ENCODE measurements at regions not wholly inside any gene's neighbourhood (a gene's known extent, or its start where the extent isn't known, plus 50 kb on each side); places are given as distances from the start of the nearest gene placed in this dataset.
A peak's percentile ranks its signal among the peaks of the same experiment; 100 is the strongest.

DNA sequence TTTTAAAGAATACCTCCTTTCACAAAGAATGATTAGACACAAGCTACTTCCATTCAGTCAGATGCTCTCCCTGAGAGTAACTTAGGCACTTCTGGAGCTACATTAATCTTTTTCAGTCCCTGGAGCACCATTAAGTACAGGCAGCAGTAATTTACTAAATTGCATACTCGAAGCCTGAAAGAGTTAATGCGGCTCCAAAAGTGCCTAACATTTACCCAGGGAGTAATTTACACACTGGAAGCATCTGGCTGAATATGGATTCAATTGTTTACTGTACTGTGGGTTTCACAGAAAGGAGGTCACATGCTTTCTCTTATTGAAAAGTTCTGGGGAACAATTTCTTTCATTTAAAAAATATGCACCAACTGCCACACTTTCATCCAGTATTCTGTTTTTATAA is 260.8 kb upstream of the TENM3 start:
- no peak for DNase-seq (ENCODE audit: low read depth)

GRCh38 chr4:181982856-181983255 is 260.3 kb upstream of the TENM3 start:
- no peak for DNase-seq (ENCODE audit: low read depth)

GRCh38 chr4:181987392-181987791 is 255.8 kb upstream of the TENM3 start:
- DNase-seq (ENCODE audit: low read depth) = no peak

DNA sequence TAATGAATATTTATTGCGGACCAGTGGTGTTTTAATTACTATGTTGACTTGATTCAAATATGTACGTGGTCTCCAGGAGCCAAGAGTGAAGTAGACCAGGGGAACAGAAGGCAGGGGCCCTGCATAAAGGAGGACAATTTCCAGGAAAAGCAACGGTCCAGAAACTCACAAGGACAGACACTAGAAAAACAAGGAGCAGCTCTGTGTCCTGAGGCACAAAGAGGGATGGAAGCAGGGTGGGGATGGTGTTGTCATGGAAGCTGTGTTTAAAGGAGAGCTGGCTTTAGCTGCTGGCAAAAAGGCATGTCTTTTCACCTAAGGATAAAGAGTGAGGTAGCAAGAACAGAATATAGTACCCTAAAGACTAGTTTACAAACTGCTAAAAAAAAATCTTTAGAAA is 254.1 kb upstream of the TENM3 start:
- DNase-seq (ENCODE audit: low read depth) = no peak

- no peak for DNase-seq (ENCODE audit: low read depth)
Observed at GRCh38 chr4:181991369-181992108, 251.7 kb upstream of the TENM3 start.

- peak; percentile 1 for DNase-seq (ENCODE audit: low read depth)
Observed at GRCh38 chr4:181998398-181999295, 244.6 kb upstream of the TENM3 start.

DNA sequence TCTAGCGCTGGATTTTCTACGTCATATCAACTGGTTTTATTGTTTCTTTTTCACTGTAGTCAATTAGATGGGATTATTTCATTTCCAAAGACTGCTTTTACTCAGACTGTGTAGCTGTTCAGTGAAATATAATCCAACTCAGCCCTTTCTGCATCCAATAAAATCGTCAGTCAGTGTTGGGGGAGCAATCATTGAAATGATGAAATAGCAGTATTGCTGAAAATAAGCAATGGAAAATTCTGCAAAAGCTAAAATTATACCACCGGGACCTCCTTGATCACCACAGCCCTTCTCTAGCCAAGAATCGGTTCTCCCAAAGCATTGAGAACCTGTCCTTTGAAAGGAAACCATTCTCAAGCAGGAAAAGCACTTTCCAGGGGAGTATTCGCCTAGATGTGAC is 243.1 kb upstream of the TENM3 start:
- no peak for DNase-seq (ENCODE audit: low read depth)

- no peak for DNase-seq (ENCODE audit: low read depth)
Observed at GRCh38 chr4:182010876-182011275, 232.3 kb upstream of the TENM3 start.

DNA sequence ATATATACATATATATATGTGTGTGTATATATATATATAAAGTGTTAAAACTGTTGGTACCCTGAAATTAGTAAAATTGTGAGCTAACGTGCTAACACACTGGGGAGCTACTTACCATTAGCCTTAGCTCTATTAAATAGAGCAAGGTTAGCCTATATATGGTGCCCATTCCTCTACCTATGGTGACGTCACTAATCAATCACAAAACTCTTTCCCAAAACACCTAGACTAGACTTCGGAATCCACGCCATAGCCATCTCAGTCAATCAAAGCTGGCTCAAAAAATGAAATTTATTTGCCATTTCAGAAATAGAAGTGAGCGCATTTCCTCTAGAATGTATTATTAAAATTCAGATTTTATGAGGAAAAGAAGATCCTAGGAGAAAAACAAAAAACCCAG is 229.0 kb upstream of the TENM3 start:
- no peak for DNase-seq (ENCODE audit: low read depth)

- no peak for DNase-seq (ENCODE audit: low read depth)
Observed at GRCh38 chr4:182015014-182015413, 228.2 kb upstream of the TENM3 start.

- peak; percentile 64 for DNase-seq (ENCODE audit: low read depth)
Observed at GRCh38 chr4:182015893-182016292, 227.3 kb upstream of the TENM3 start.

GRCh38 chr4:182017038-182017437 is 226.2 kb upstream of the TENM3 start:
- no peak for DNase-seq (ENCODE audit: low read depth)

DNA sequence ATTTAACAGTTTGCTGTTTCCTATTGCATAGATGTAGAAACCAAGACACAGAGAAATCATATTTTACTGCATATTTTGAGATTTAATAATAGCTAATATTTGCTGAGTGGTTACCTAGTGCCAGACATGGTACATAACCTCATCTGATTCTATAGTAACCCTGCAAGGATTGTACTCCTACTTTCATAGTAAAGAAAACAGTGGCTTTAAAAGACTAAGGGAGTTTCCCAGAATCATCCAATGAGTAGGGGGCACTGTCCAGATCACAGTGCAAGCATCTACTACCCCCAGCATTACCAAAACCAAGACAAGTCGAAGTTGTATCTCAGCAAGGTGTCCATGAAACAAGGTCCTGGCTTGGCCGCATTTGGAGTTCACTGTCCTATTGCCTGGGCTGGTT is 224.5 kb upstream of the TENM3 start:
- DNase-seq (ENCODE audit: low read depth) = no peak

DNA sequence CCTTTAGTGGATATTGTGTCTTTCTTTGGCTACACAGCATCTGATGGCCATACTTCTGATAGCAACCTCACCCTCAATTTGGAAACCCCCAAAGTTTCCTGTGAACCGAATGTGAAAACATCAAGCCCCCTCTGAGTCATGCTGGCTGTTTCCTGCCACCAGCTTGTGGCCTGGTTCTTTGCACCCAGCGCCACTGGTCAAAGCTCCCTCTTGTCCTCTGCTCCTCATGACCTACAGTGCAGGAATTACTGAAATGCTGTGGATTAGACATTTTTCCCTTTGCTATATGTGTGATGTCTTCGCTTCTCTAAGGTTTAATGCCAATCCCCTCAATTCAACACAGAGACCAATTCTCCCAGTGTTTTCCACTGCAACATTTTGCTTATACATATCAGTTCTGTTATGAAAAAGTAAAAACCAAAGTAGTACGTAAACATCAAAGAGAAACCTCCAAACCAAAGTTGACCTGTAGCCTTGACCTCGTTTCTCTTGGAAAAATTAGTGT is 224.0 kb upstream of the TENM3 start:
- DNase-seq (ENCODE audit: low read depth) = peak; percentile 7

- no peak for DNase-seq (ENCODE audit: low read depth)
Observed at GRCh38 chr4:182022909-182023308, 220.3 kb upstream of the TENM3 start.

- DNase-seq (ENCODE audit: low read depth) = no peak
Observed at GRCh38 chr4:182023469-182023868, 219.7 kb upstream of the TENM3 start.

GRCh38 chr4:182042945-182043344 is 200.3 kb upstream of the TENM3 start:
- peak; percentile 46 for DNase-seq (ENCODE audit: low read depth)

DNA sequence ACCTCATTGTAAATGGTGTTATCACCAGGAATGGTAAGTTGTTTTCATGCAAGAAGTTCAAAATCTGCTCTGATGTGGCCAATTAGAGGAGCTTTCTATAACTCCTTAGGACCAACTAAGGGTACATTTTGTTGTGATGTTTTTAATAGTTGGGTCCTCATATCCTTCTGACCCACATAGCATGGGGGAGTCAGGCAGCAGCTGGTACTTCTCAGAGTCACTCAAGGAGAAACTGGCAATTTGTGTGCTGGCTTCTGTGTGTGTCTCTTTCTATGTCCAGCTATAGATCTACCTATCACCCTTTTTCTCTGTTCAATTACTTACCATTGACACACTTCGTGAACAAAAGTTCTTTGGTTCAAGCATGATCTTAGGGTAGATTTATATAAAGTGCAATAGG is 194.3 kb upstream of the TENM3 start:
- no peak for DNase-seq (ENCODE audit: low read depth)

DNA sequence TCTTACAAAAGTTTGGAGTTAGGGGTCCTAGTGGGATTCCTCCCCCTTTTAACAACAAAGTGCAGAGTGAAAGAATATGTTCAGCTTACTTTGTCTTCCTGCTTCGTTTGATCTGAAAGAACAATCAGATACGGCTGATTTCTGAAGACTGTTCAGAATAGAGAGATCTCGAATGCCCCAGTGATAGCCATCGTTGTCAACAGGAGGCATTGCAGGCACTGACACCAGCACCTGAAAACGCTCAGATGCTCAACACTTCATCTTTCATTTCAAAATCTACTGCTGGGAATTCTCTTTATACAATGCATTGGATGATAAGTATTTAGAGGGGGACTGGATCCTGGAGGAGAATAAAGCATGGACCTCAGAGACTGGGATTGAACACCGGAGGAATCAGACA is 186.3 kb upstream of the TENM3 start:
- no peak for DNase-seq (ENCODE audit: low read depth)

DNA sequence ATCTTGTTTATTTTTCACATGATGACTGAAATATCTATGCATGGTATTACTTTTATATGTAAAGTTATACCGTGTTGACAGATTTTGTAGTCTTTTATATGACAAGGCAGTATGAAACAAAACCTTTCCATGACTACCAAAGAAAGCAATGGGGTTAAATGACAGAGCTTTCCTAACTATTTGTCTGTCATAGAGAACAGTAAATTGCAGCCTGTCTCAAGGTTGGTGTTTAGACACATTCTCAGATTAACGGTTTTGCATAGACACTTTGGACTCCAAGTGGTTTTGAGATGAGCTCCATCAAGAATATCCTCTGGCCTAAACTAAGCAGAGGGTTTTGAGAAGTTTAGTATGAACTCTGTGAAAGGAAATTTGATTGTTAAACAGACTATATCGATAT is 180.7 kb upstream of the TENM3 start:
- DNase-seq (ENCODE audit: low read depth) = no peak

DNA sequence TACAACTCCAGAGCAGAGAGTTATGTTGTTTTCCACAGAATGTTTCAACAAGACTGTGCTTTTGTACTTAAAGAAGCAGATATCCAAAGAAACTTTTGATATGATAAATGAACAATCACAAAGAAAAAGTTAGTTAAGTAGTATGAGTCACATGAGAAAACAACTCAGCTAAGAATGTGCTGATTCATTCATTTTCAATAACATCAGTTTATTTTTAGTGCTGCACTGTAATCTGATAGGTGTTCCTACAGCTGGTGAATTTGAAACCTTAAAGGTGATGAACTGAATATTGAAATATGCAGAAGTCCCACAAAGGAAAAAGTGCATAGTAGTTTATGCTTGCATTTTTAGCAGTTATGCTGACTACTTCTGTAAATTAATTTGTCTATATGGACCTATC is 180.3 kb upstream of the TENM3 start:
- peak; percentile 62 for DNase-seq (ENCODE audit: low read depth)

- DNase-seq (ENCODE audit: low read depth) = no peak
Observed at GRCh38 chr4:182063651-182064050, 179.6 kb upstream of the TENM3 start.

GRCh38 chr4:182065255-182065654 is 177.9 kb upstream of the TENM3 start:
- no peak for DNase-seq (ENCODE audit: low read depth)

Data from RPMI7951 (cell line).